DND-41 (cell line): ENCODE measurements at regions not wholly inside any gene's neighbourhood (a gene's known extent, or its start where the extent isn't known, plus 50 kb on each side); places are given as distances from the start of the nearest gene placed in this dataset.

Source experiments
- ATAC-seq: fragments of 200-7000 bp; cut with Tn5 transposase; 3 replicates; pipeline ENCODE4 v1.9.1; 2021; ENCODE audit warnings: low read depth; ENCODE audit not compliant: insufficient read depth
- DNase-seq: peaks from one replicate; pipeline ENCODE4 v3.0.0-alpha.2; 2020
- H2AFZ ChIP-seq: 2 replicates; pipeline ENCODE4 v1.6.0; 2012; ENCODE audit warnings: low read depth, low read length
- H3K27ac ChIP-seq: 2 replicates; pipeline ENCODE4 v1.5.1; 2012; ENCODE audit warnings: low read length, inconsistent platforms
- H3K27me3 ChIP-seq: fragments of 200-600 bp; sonication (generic); 2 replicates; pipeline ENCODE4 v1.6.0; 2012; ENCODE audit warnings: low read length, mild to moderate bottlenecking, inconsistent platforms; ENCODE audit not compliant: insufficient read depth, poor library complexity
- H3K36me3 ChIP-seq: 2 replicates; pipeline ENCODE4 v1.5.1; 2012; ENCODE audit warnings: low read length, inconsistent platforms; ENCODE audit not compliant: insufficient read depth
- H3K4me1 ChIP-seq: 2 replicates; pipeline ENCODE4 v1.5.1; 2012; ENCODE audit warnings: mild to moderate bottlenecking, low read length; ENCODE audit not compliant: insufficient read depth
- H3K4me2 ChIP-seq: 2 replicates; pipeline ENCODE4 v1.6.0; 2012; ENCODE audit warnings: mild to moderate bottlenecking, moderate library complexity, low read length, inconsistent platforms; ENCODE audit not compliant: insufficient read depth
- H3K4me3 ChIP-seq, 2 experiments: fragments of 200-600 bp in 1 of 2; shearing (Covaris generic) in 1 of 2; 2 replicates each; pipeline ENCODE4 v1.5.1; 2012 to 2016; ENCODE audit warnings: inconsistent platforms in 2 of 2, low read length in 2 of 2, mild to moderate bottlenecking in 2 of 2, low read depth in 1 of 2, moderate library complexity in 1 of 2
- H3K79me2 ChIP-seq: 2 replicates; pipeline ENCODE4 v1.6.0; 2012; ENCODE audit warnings: low read length, inconsistent platforms; ENCODE audit not compliant: insufficient read depth
- H3K9ac ChIP-seq: 2 replicates; pipeline ENCODE4 v1.6.0; 2012; ENCODE audit warnings: low read depth, mild to moderate bottlenecking, inconsistent platforms, low read length, moderate library complexity
- H3K9me3 ChIP-seq: 2 replicates; pipeline ENCODE4 v1.5.1; 2012; ENCODE audit warnings: low read length, moderate library complexity, mild to moderate bottlenecking, inconsistent platforms; ENCODE audit not compliant: insufficient read depth, severe bottlenecking
- H4K20me1 ChIP-seq: 2 replicates; pipeline ENCODE4 v1.6.0; 2012; ENCODE audit warnings: low read length; ENCODE audit not compliant: insufficient read depth
- CTCF ChIP-seq: IDR thresholded peaks from 2 replicates; pipeline ENCODE4 v1.5.1; 2012; ENCODE audit warnings: borderline replicate concordance, low read length, moderate library complexity, mild to moderate bottlenecking; ENCODE audit not compliant: poor library complexity, severe bottlenecking; ENCODE audit errors: extremely low read depth
- EZH2 ChIP-seq: IDR thresholded peaks from 3 replicates; pipeline ENCODE4 v1.6.1; 2012; ENCODE audit warnings: borderline replicate concordance, low read depth, mild to moderate bottlenecking, moderate library complexity, low read length, inconsistent platforms; ENCODE audit not compliant: severe bottlenecking

- H3K4me1 ChIP-seq = no peaks in the 10 kb centered on the region
- no peak overlapping the region for H3K27ac ChIP-seq
- no peaks in the 10 kb centered on the region for H3K27me3 ChIP-seq
- no peak overlapping the region for H3K9ac ChIP-seq
- no peak overlapping the region for H3K4me3 ChIP-seq
- H2AFZ ChIP-seq = no peak overlapping the region
- no peak for TF ChIP-seq CTCF
- no peak for TF ChIP-seq EZH2
- H3K79me2 ChIP-seq = no peaks in the 10 kb centered on the region
- no peaks in the 10 kb centered on the region for H4K20me1 ChIP-seq
- no peaks in the 10 kb centered on the region for H3K36me3 ChIP-seq
- H3K4me2 ChIP-seq = no peak overlapping the region
- DNase-seq = no peak
- ATAC-seq = no peak
- no peaks in the 10 kb centered on the region for H3K9me3 ChIP-seq
Observed at GRCh38 chr9:108525186-108525585, 330.6 kb downstream of the ACTL7B start.

DNA sequence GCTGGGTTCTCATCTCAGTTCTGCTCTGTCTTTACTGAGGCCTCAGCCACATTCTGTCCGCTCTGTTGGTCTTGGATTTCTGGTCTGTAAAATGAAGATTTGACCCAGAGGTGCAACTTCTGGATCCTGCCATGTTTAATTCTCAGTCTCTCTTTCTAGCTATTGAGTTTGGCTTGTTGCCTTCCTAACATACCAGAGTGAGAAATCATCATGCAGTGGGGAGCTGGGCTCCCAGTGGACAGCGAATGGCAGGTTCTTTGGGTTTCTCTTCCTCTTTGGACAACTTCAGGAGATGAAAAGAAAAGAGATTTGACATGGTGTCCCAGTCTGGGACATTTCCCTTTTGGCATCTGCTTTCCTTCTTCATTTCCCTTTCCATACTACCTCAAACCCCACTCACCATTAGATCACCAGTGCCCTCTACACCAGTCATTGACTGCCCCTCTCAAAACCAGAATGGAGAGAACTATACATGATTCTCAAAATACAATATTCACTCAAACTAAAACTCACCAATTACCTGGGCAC is 334.7 kb downstream of the ACTL7B start:
- no peaks in the 10 kb centered on the region for H3K4me1 ChIP-seq
- H3K4me2 ChIP-seq = no peak overlapping the region
- H3K27me3 ChIP-seq = no peaks in the 10 kb centered on the region
- no peaks in the 10 kb centered on the region for H3K9me3 ChIP-seq
- no peak for TF ChIP-seq EZH2
- TF ChIP-seq CTCF = no peak
- no peak for ATAC-seq
- no peak overlapping the region for H3K27ac ChIP-seq
- no peak overlapping the region for H3K4me3 ChIP-seq
- H3K36me3 ChIP-seq = no peaks in the 10 kb centered on the region
- H2AFZ ChIP-seq = no peak overlapping the region
- H3K9ac ChIP-seq = no peak overlapping the region
- no peaks in the 10 kb centered on the region for H4K20me1 ChIP-seq
- no peak for DNase-seq
- H3K79me2 ChIP-seq = no peaks in the 10 kb centered on the region

GRCh38 chr9:108519437-108519836 is 336.3 kb downstream of the ACTL7B start:
- H4K20me1 ChIP-seq = no peaks in the 10 kb centered on the region
- no peak overlapping the region for H3K9ac ChIP-seq
- DNase-seq = no peak
- no peak overlapping the region for H3K4me3 ChIP-seq
- H3K4me2 ChIP-seq = no peak overlapping the region
- no peak overlapping the region for H3K27ac ChIP-seq
- no peaks in the 10 kb centered on the region for H3K9me3 ChIP-seq
- no peak for ATAC-seq
- no peaks in the 10 kb centered on the region for H3K36me3 ChIP-seq
- H3K4me1 ChIP-seq = no peaks in the 10 kb centered on the region
- H3K79me2 ChIP-seq = no peaks in the 10 kb centered on the region
- TF ChIP-seq CTCF = no peak
- no peak for TF ChIP-seq EZH2
- no peak overlapping the region for H2AFZ ChIP-seq
- H3K27me3 ChIP-seq = no peaks in the 10 kb centered on the region
